SK-N-SH (cell line): ENCODE measurements at regions not wholly inside any gene's neighbourhood (a gene's known extent, or its start where the extent isn't known, plus 50 kb on each side); places are given as distances from the start of the nearest gene placed in this dataset.

ENCODE experiments used
- CTCF ChIP-seq: fragments of 200-600 bp; sonication (generic); IDR thresholded peaks from 2 replicates; pipeline ENCODE4 v1.6.1; 2017; ENCODE audit warnings: antibody characterized with exemption, mild to moderate bottlenecking, moderate library complexity
- EZH2phosphoT487 ChIP-seq: fragments of 200-600 bp; sonication (generic); IDR thresholded peaks from 2 replicates; pipeline ENCODE4 v1.6.1; 2017; ENCODE audit warnings: low read depth, mixed run types, mild to moderate bottlenecking, antibody characterized with exemption, moderate library complexity, borderline replicate concordance
- GATA2 ChIP-seq: sonication (generic); formaldehyde crosslinking; IDR thresholded peaks from 2 replicates; pipeline ENCODE4 v1.5.0; 2020; ENCODE audit warnings: mild to moderate bottlenecking, missing genetic modification reagents
- MXI1 ChIP-seq: IDR thresholded peaks from 2 replicates; pipeline ENCODE4 v1.6.1; 2012; ENCODE audit warnings: mild to moderate bottlenecking, low read depth, low read length, improper control_type of control experiment
- POLR2AphosphoS5 ChIP-seq: IDR thresholded peaks from 2 replicates; pipeline ENCODE4 v1.6.1; 2012; ENCODE audit warnings: low read depth, low read length
- SIN3A ChIP-seq: IDR thresholded peaks from 2 replicates; pipeline ENCODE4 v1.6.1; 2012; ENCODE audit warnings: low read depth, mild to moderate bottlenecking, low read length, moderate library complexity, borderline replicate concordance
- SMC3 ChIP-seq: IDR thresholded peaks from 2 replicates; pipeline ENCODE4 v1.6.1; 2012; ENCODE audit warnings: low read depth, low read length, improper control_type of control experiment
- TAF1 ChIP-seq: IDR thresholded peaks from 2 replicates; pipeline ENCODE4 v1.6.1; 2012; ENCODE audit warnings: low read depth, mild to moderate bottlenecking, low read length, moderate library complexity, borderline replicate concordance
- YY1 ChIP-seq: IDR thresholded peaks from 2 replicates; pipeline ENCODE4 v1.4.0; 2012; ENCODE audit warnings: low read depth, mild to moderate bottlenecking
- TF ChIP-seq, protein P1 (sequence below): IDR thresholded peaks from 2 replicates; pipeline ENCODE4 v1.6.1; 2012; ENCODE audit warnings: mild to moderate bottlenecking, low read depth, low read length, moderate library complexity
- TF ChIP-seq, protein P2 (sequence below): IDR thresholded peaks from 2 replicates; pipeline ENCODE4 v1.4.0; 2012; ENCODE audit warnings: low read depth

DNA sequence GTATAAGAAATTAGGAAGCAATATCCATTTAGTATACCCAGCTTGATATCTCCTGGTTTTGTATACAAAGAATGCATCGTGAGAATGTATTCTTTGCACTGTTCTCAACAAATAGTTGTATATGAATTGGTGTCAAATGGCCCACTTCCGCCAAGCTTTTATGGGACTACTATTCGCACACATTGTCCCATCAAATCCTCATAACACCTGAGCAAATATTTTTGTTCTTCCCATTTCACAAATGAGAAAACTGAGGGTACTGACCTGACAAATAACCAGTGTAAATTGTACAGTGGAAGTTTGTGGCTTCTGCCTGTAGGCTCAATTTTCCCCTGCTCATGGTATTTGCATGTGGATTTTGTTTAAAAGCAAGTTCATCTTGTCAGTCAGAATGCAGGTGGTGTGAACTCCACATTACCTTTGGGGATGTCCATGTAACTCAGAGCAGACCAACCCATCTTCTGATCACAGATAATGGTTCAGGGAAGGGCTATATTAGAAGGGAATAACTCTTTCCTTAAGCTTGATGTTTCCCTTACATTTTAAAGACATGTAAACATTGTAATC lies 51.5 kb upstream of the FAM241A start:
- TF ChIP-seq GATA2 (CRISPR knock-in tag), result no peak
- TF ChIP-seq EZH2phosphoT487, result no peak
- TF ChIP-seq SMC3, result no peak
- no peak for TF ChIP-seq POLR2AphosphoS5
- TF ChIP-seq, protein P1, sequence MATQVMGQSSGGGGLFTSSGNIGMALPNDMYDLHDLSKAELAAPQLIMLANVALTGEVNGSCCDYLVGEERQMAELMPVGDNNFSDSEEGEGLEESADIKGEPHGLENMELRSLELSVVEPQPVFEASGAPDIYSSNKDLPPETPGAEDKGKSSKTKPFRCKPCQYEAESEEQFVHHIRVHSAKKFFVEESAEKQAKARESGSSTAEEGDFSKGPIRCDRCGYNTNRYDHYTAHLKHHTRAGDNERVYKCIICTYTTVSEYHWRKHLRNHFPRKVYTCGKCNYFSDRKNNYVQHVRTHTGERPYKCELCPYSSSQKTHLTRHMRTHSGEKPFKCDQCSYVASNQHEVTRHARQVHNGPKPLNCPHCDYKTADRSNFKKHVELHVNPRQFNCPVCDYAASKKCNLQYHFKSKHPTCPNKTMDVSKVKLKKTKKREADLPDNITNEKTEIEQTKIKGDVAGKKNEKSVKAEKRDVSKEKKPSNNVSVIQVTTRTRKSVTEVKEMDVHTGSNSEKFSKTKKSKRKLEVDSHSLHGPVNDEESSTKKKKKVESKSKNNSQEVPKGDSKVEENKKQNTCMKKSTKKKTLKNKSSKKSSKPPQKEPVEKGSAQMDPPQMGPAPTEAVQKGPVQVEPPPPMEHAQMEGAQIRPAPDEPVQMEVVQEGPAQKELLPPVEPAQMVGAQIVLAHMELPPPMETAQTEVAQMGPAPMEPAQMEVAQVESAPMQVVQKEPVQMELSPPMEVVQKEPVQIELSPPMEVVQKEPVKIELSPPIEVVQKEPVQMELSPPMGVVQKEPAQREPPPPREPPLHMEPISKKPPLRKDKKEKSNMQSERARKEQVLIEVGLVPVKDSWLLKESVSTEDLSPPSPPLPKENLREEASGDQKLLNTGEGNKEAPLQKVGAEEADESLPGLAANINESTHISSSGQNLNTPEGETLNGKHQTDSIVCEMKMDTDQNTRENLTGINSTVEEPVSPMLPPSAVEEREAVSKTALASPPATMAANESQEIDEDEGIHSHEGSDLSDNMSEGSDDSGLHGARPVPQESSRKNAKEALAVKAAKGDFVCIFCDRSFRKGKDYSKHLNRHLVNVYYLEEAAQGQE, result no peak
- TF ChIP-seq CTCF, result no peak
- TF ChIP-seq, protein P2, sequence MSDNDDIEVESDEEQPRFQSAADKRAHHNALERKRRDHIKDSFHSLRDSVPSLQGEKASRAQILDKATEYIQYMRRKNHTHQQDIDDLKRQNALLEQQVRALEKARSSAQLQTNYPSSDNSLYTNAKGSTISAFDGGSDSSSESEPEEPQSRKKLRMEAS, result no peak
- no peak for TF ChIP-seq YY1
- TF ChIP-seq MXI1, result no peak
- no peak for TF ChIP-seq SIN3A
- TF ChIP-seq TAF1, result no peak
